ENCODE measurements at regions not wholly inside any gene's neighbourhood (a gene's known extent, or its start where the extent isn't known, plus 50 kb on each side); places are given as distances from the start of the nearest gene placed in this dataset.

DNA sequence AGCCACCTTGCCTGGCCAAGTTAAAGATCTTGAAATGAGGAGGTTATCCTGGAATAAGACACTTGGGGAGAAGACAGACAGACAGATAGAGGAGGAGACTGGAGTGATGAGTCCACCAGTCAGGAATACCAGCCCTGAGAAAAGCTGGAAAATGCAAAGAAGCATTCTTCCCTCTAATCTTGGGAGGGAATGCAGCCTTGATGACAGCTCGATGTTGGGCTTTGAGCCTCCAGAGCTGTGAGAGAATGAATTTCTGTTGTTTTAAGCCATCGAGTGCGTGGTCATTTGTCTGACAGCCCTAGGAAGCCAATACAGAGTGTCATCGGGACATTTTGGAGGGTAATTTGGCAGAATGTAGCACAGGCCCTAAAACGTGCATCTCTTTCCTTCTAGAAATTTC is 199.1 kb upstream of the IER5L start:
- DNase-seq (ENCODE audit: low spot score in 2 of 2): no peak
- Mint-ChIP-seq H3K36me3 (no peaks in the 10 kb centered on the region), H3K9me3 (no peaks in the 10 kb centered on the region), H3K27ac (no peak overlapping the region)
- no peak for ATAC-seq

GRCh38 chr9:129375845-129376244 is 197.8 kb upstream of the IER5L start:
- DNase-seq (ENCODE audit: low spot score in 2 of 2) (no peak), ATAC-seq (no peak)
- Mint-ChIP-seq H3K36me3 (no peaks in the 10 kb centered on the region), H3K9me3 (no peaks in the 10 kb centered on the region), H3K27ac (no peak overlapping the region)

GRCh38 chr9:129374651-129375050 is 196.6 kb upstream of the IER5L start:
- H3K36me3 Mint-ChIP-seq: no peaks in the 10 kb centered on the region
- H3K9me3 Mint-ChIP-seq: peaks cover 0 to 5% of the 10 kb centered on the region in 2 donors
- ATAC-seq: no peak
- DNase-seq (ENCODE audit: low spot score in 2 of 2): no peak
- H3K27ac Mint-ChIP-seq: no peak overlapping the region

DNA sequence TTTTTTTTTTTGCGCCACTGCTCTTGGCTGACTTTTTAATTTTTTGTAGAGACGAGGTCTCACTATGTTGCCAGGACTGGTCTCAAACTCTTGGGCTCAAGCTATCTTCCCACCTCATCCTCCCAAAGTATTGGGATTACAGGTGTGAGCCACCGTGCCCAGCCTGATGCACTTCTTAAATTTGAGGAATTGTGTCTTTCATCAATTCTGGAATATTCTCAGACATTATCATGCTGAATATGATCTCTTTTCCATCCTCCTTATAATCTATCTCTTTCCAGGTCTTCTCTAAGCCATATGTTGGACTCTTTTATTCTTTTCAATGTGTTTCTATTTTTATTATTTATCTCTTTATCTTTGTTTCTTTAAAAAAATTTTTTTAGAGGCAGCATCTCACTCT is 196.2 kb upstream of the IER5L start:
- DNase-seq (ENCODE audit: low spot score in 2 of 2) (no peak), ATAC-seq (no peak)
- Mint-ChIP-seq H3K36me3 (no peaks in the 10 kb centered on the region), H3K27ac (no peak overlapping the region), H3K9me3 (peaks cover 0 to 5% of the 10 kb centered on the region in 2 donors)

DNA sequence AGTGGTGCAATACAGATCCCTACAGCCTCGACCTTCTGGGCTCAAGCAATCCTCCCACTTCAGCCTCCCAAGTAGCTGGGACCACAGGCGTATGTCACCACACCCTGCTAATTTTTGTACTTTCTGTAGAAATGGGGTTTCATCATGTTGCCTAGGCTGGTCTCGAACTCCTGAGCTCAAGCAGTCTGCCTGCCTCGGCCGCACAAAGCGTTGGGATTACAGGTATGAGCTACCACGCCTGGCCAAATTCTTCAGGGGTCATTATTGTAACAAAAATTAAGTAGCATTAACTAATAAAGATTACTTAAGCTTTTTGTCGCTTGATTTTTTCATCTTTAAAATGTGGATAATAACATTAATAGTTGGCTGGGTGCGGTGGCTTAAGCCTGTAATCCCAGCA is 195.3 kb upstream of the IER5L start:
- ATAC-seq (no peak), DNase-seq (ENCODE audit: low spot score in 2 of 2) (no peak)
- H3K9me3 Mint-ChIP-seq: peaks cover 0 to 5% of the 10 kb centered on the region in 2 donors
- H3K36me3 Mint-ChIP-seq: peaks cover 0 to 6% of the 10 kb centered on the region in 2 donors
- no peak overlapping the region for H3K27ac Mint-ChIP-seq

- Mint-ChIP-seq H3K9me3 (peaks cover 0 to 5% of the 10 kb centered on the region in 2 donors), H3K27ac (no peak overlapping the region), H3K36me3 (peaks cover 0 to 6% of the 10 kb centered on the region in 2 donors)
- no peak for DNase-seq (ENCODE audit: low spot score in 2 of 2)
- ATAC-seq: no peak
These were observed 192.7 kb upstream of the IER5L start for GRCh38 chr9:129370770-129371169.

DNA sequence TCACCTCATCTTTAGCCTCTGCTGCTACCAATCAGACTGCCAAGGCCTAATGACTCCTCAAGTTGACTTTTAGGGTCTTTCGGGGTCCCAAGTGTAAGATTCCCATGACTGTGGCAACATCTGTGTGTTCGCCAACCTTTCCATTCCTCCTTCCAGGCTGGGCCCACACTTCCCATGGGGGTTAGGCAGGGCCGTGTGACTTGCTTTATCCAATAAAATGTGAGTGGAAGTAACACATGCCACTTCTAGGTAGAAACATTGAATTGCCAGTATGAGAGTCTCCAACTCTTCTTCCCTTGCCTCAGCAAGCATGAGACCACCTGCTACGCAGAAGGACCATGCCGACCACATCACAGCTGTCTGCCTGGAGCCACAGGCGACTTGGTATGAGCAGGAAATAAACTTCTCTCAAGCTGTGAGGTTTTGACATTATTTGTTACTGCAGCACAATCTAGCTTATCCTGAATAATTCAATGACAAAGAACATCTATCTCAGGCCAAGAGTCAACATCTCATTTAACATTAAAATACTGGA is 190.4 kb upstream of the IER5L start:
- Mint-ChIP-seq H3K27ac (no peak overlapping the region), H3K36me3 (peaks cover 0 to 6% of the 10 kb centered on the region in 2 donors), H3K9me3 (peaks cover 0 to 5% of the 10 kb centered on the region in 2 donors)
- no peak for ATAC-seq
- DNase-seq (ENCODE audit: low spot score in 2 of 2): no peak

GRCh38 chr9:129367287-129367686 is 189.2 kb upstream of the IER5L start:
- H3K27ac Mint-ChIP-seq: no peak overlapping the region
- ATAC-seq: no peak
- H3K9me3 Mint-ChIP-seq: peaks cover 0 to 5% of the 10 kb centered on the region in 2 donors
- no peak for DNase-seq (ENCODE audit: low spot score in 2 of 2)
- peaks cover 0 to 6% of the 10 kb centered on the region in 2 donors for H3K36me3 Mint-ChIP-seq

GRCh38 chr9:129365196-129365595 is 187.1 kb upstream of the IER5L start:
- DNase-seq (ENCODE audit: low spot score in 2 of 2) (no peak), ATAC-seq (no peak)
- H3K36me3 Mint-ChIP-seq: peaks cover 0 to 6% of the 10 kb centered on the region in 2 donors
- no peak overlapping the region for H3K27ac Mint-ChIP-seq
- H3K9me3 Mint-ChIP-seq: no peaks in the 10 kb centered on the region

DNA sequence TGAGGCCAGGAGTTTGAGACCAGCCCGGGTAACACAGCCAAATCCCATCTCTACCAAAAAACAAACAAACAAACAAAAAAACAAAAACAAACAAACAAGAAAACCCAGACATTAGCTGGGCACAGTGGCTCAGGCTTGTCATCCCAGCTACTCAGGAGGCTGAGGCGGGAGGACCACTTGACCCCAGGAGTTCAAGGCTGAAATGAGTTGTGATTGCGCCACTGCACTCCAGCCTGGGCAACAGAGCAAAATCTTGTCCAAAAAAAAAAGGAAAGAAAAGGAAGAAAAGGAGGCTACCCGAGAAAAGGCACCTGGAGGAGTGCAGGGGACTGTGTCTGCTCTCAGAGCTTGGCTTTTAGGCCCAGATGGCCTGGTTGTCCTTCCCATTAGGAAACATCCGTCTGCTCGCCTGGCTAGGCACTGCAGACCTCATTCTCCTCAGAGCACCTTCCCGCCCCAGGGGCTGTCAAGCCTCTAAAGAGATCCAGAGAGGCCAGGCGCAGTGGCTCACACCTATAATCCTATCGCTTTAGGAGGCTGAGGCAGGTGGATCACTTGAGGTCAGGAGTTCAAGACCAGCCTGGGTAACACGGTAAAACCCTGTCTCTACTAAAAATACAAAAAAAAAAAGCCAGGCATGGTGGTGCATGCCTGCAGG is 185.3 kb upstream of the IER5L start:
- no peaks in the 10 kb centered on the region for H3K9me3 Mint-ChIP-seq
- DNase-seq (ENCODE audit: low spot score in 2 of 2) (no peak), ATAC-seq (no peak)
- H3K27ac Mint-ChIP-seq: no peak overlapping the region
- H3K36me3 Mint-ChIP-seq: no peaks in the 10 kb centered on the region

- no peaks in the 10 kb centered on the region for H3K9me3 Mint-ChIP-seq
- no peak overlapping the region for H3K27ac Mint-ChIP-seq
- ATAC-seq (no peak), DNase-seq (ENCODE audit: low spot score in 2 of 2) (no peak)
- no peaks in the 10 kb centered on the region for H3K36me3 Mint-ChIP-seq
These were observed 184.4 kb upstream of the IER5L start for GRCh38 chr9:129362287-129363000.

DNA sequence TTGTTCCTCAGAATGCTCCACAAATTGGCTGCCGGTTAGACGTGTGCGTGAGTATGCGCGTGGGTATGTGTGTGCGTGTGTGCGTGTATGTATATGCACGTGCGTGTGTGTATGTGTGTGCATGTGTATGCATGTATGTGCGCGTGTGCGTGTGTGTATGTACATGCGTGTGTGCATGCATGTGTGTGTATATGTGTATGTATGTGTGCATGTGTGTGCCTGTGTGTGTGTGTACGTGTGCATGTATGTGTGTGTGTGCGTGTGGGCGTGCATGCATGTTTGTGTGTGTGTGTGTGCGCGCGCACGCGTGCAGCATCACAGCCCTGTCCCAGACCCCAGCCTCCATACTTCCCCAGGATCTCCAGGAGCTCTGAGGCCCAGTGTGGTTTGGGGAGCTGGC is 183.1 kb upstream of the IER5L start:
- H3K9me3 Mint-ChIP-seq: no peaks in the 10 kb centered on the region
- no peak overlapping the region for H3K27ac Mint-ChIP-seq
- ATAC-seq (no peak), DNase-seq (ENCODE audit: low spot score in 2 of 2) (no peak)
- H3K36me3 Mint-ChIP-seq: no peaks in the 10 kb centered on the region

DNA sequence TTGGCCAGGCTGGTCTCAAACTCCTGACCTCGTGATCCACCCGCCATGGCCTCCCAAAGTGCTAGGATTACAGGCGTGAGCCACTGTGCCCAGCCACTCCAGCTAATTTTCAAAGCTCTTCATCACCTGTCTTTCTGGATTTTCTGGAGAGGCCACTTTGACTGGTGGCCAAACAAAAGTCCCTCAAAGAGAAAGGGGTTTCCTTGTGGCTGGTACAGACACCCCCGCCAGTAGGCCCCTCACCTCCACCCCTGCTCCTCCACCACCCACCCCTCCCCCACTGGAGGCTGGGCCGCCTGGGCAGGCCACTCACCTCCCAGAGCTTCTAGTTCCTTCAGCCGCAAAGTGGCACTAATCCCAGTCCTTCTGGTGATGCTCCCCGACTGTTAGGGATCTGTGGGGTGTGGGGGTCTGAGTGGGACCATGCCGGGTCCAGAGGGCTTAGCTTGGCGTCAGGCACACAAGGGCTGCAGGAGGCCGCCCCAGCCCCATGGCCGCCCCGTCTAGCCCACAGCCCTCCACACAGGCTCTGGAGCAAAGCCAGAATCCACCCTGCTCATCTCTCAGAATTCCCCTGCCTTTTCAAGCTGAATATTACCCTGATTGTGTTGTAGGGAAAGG is 182.0 kb upstream of the IER5L start:
- Mint-ChIP-seq H3K9me3 (peaks cover 4 to 10% of the 10 kb centered on the region in 2 donors), H3K27ac (no peak overlapping the region), H3K36me3 (peaks cover 5 to 6% of the 10 kb centered on the region in 2 donors)
- ATAC-seq (no peak), DNase-seq (ENCODE audit: low spot score in 2 of 2) (no peak)

- H3K27ac Mint-ChIP-seq: no peak overlapping the region
- peaks cover 4 to 10% of the 10 kb centered on the region in 2 donors for H3K9me3 Mint-ChIP-seq
- H3K36me3 Mint-ChIP-seq: peaks cover 5 to 6% of the 10 kb centered on the region in 2 donors
- no peak for ATAC-seq
- no peak for DNase-seq (ENCODE audit: low spot score in 2 of 2)
These were observed 181.2 kb upstream of the IER5L start for GRCh38 chr9:129359162-129359811.

DNA sequence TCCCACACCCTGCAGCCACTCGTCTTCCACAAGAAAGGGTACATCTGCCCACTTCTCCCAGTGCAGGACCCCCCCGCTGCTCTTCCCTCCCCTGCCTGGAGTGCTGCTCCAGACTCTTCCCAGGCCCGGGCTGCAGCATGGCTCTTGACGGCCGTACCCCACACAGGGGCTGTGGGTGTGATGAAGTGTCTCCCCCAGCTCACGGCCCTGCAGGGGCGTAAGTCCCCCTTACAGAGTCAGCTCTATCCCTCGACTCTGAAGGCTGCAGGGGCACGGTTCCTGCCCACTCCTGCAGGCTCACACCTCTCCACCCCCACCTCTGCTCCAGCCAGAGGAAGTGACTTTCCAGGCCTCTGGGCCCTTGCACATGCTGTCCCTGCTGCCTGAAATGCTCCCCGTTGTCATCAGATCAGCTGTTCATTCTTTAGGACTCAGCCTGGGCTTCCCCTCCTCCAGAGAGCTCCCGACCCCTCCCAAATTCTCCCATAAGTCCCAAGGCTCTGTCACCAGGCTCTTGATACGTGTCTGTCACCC is 180.6 kb upstream of the IER5L start:
- H3K36me3 Mint-ChIP-seq: peaks cover 5 to 6% of the 10 kb centered on the region in 2 donors

GRCh38 chr9:129357773-129358245 is 179.7 kb upstream of the IER5L start:
- peaks cover 4 to 10% of the 10 kb centered on the region in 2 donors for H3K9me3 Mint-ChIP-seq
- H3K27ac Mint-ChIP-seq: no peak overlapping the region
- H3K36me3 Mint-ChIP-seq: peaks cover 5 to 6% of the 10 kb centered on the region in 2 donors
- DNase-seq (ENCODE audit: low spot score in 2 of 2) (no peak), ATAC-seq (no peak)

More for the DNA sequence above, 180.6 kb upstream of the IER5L start:
- DNase-seq (ENCODE audit: low spot score in 2 of 2) (no peak), ATAC-seq (no peak)
- peaks cover 4 to 10% of the 10 kb centered on the region in 2 donors for H3K9me3 Mint-ChIP-seq
- H3K27ac Mint-ChIP-seq: no peak overlapping the region

All from activated naive CD4-positive, alpha-beta T cell treated with anti-CD3 and anti-CD28 coated beads, Interleukin-2, amount 50 U/mL, for 72 hours (primary cell).